Spleen (tissue), 11 donors: ENCODE measurements at regions not wholly inside any gene's neighbourhood (a gene's known extent, or its start where the extent isn't known, plus 50 kb on each side); places are given as distances from the start of the nearest gene placed in this dataset.

Source experiments
- DNase-seq: peaks from one replicate; pipeline ENCODE4 v3.0.0-alpha.2; 2020
- H3K27ac ChIP-seq, 8 donors: fragments of 200-600 bp; sonication (generic) in 7 of 8; 1 replicate in 4 of 8; 2 replicates in 4 of 8; pipeline versions ENCODE4 v1.5.0 to v1.8.0; 2016 to 2021; ENCODE audit warnings: inconsistent platforms in 4 of 8, mild to moderate bottlenecking in 4 of 8, moderate library complexity in 1 of 8
- H3K27me3 ChIP-seq, 7 donors: fragments of 200-600 bp; sonication (generic) in 6 of 7; replicated peaks in 1 of 7; 1 replicate in 4 of 7; 2 replicates in 3 of 7; pipeline versions ENCODE4 v1.5.0 to v1.8.0; 2016 to 2021; ENCODE audit warnings: inconsistent platforms in 3 of 7, mild to moderate bottlenecking in 1 of 7
- H3K36me3 ChIP-seq, 6 donors: fragments of 200-600 bp; sonication (generic) in 5 of 6; 1 replicate in 4 of 6; 2 replicates in 2 of 6; pipeline versions ENCODE4 v1.5.0 to v1.8.0; 2016 to 2021; ENCODE audit warnings: inconsistent platforms in 2 of 6
- H3K4me1 ChIP-seq, 6 donors: fragments of 200-600 bp; sonication (generic) in 5 of 6; 1 replicate in 3 of 6; 2 replicates in 3 of 6; pipeline versions ENCODE4 v1.5.0 to v1.8.0; 2016 to 2021; ENCODE audit warnings: inconsistent platforms in 3 of 6
- H3K4me3 ChIP-seq, 8 donors: fragments of 200-600 bp; sonication (generic) in 7 of 8; 1 replicate in 4 of 8; 2 replicates in 4 of 8; pipeline versions ENCODE4 v1.5.0 to v1.8.0; 2016 to 2021; ENCODE audit warnings: inconsistent platforms in 4 of 8, mild to moderate bottlenecking in 4 of 8, moderate library complexity in 2 of 8
- H3K9me3 ChIP-seq, 8 donors: fragments of 200-600 bp; sonication (generic) in 7 of 8; 1 replicate in 4 of 8; 2 replicates in 4 of 8; pipeline versions ENCODE4 v1.5.0 to v1.8.0; 2016 to 2021; ENCODE audit warnings: inconsistent platforms in 4 of 8
- POLR2A ChIP-seq, 3 donors: fragments of 450-650 bp; IDR thresholded peaks; one replicate each; pipeline ENCODE4 v1.5.1; 2017; ENCODE audit warnings: antibody characterized with exemption in 3 of 3, mild to moderate bottlenecking in 1 of 3
- POLR2AphosphoS5 ChIP-seq, 3 donors: sonication (generic); formaldehyde crosslinking; IDR thresholded peaks; one replicate each; pipeline ENCODE4 v1.5.1; 2017; ENCODE audit warnings: antibody characterized with exemption in 3 of 3
- WGBS, 5 donors: extraction: QIAGEN DNeasy Blood & Tissue Kit in 3 of 5; methylation state at CpG; one replicate each; pipeline versions ENCODE4 v1.1.5 to v1.1.7; 2013 to 2018; 5-methylcytosine and 5-hydroxymethylcytosine counted together
- intact Hi-C: fragments of 100-400 bp; cut with DNase I; formaldehyde crosslinking; loops from one replicate; pipeline ENCODE4 v1.15.0; 2023; ENCODE audit warnings: low total_unique reads
- TF ChIP-seq, protein P1 (sequence below), 11 experiments: fragments of 200-600 bp in 7 of 11; fragments of 450-650 bp in 4 of 11; sonication (generic) in 4 of 11; IDR thresholded peaks in 8 of 11; conservative IDR thresholded peaks in 3 of 11; 1 replicate in 7 of 11; 2 replicates in 4 of 11; pipeline versions ENCODE4 v1.4.0 to v1.8.0; 2016 to 2021; ENCODE audit warnings: antibody characterized with exemption in 11 of 11, inconsistent platforms in 4 of 11, mild to moderate bottlenecking in 1 of 11
- donor health status: healthy with polysubstance abuse.
- donor health status: DM: no; HTN: no; CAD: no; lungs with moderate emphysema.
- donor health status: DM: no; HTN: no; CAD: no.
- donor health status: Bipolar disorder and iron deficiency.
- donor health status: healthy.
- donor health status: DM: no; HTN: no; CAD: no.
- donor health status: DM: yes; HTN: yes; CAD: no.

- intact Hi-C loops, result no loop called here
- Histone ChIP-seq H3K4me1 (no peaks in the 10 kb centered on the region), H3K9me3 (no peaks in the 10 kb centered on the region), H3K4me3 (no peak overlapping the region), H3K36me3 (no peaks in the 10 kb centered on the region), H3K27me3 (no peaks in the 10 kb centered on the region), H3K27ac (no peak overlapping the region)
- TF ChIP-seq POLR2AphosphoS5 (IDR thresholded peaks at IDR 0.05) (no peak), POLR2A (IDR thresholded peaks at IDR 0.05) (no peak)
- TF ChIP-seq, protein P1, sequence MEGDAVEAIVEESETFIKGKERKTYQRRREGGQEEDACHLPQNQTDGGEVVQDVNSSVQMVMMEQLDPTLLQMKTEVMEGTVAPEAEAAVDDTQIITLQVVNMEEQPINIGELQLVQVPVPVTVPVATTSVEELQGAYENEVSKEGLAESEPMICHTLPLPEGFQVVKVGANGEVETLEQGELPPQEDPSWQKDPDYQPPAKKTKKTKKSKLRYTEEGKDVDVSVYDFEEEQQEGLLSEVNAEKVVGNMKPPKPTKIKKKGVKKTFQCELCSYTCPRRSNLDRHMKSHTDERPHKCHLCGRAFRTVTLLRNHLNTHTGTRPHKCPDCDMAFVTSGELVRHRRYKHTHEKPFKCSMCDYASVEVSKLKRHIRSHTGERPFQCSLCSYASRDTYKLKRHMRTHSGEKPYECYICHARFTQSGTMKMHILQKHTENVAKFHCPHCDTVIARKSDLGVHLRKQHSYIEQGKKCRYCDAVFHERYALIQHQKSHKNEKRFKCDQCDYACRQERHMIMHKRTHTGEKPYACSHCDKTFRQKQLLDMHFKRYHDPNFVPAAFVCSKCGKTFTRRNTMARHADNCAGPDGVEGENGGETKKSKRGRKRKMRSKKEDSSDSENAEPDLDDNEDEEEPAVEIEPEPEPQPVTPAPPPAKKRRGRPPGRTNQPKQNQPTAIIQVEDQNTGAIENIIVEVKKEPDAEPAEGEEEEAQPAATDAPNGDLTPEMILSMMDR (IDR thresholded peaks at IDR 0.05 in 8 of 11, conservative IDR thresholded peaks at IDR 0.05 in 3 of 11), result no peak
- 70 to 83% (median 77%) methylated on average over 3 of the region's 3 CpGs for WGBS, 5 donors
- no peak for DNase-seq
Observed at GRCh38 chr5:107805824-107806223, 135.1 kb upstream of the EFNA5 start.

- no peaks in the 10 kb centered on the region for H3K4me1 ChIP-seq
- TF ChIP-seq, protein P1 (IDR thresholded peaks at IDR 0.05 in 8 of 11, conservative IDR thresholded peaks at IDR 0.05 in 3 of 11), result no peak
- TF ChIP-seq POLR2A (IDR thresholded peaks at IDR 0.05), result no peak
- no peak for TF ChIP-seq POLR2AphosphoS5 (IDR thresholded peaks at IDR 0.05)
- WGBS, 5 donors, result 77 to 92% (median 89%) methylated on average over 6 of the region's 6 CpGs
Observed at GRCh38 chr5:107805166-107805565, 134.4 kb upstream of the EFNA5 start.

GRCh38 chr5:107803728-107804127 lies 133.0 kb upstream of the EFNA5 start:
- no peaks in the 10 kb centered on the region for H3K4me1 ChIP-seq
- DNase-seq, result no peak
- TF ChIP-seq POLR2A (IDR thresholded peaks at IDR 0.05) (no peak), POLR2AphosphoS5 (IDR thresholded peaks at IDR 0.05) (no peak)
- TF ChIP-seq, protein P1 (IDR thresholded peaks at IDR 0.05 in 8 of 11, conservative IDR thresholded peaks at IDR 0.05 in 3 of 11), result no peak
- no peak overlapping the region for H3K27ac ChIP-seq
- intact Hi-C loops, result no loop called here
- no peaks in the 10 kb centered on the region for H3K27me3 ChIP-seq
- no peaks in the 10 kb centered on the region for H3K36me3 ChIP-seq
- H3K4me3 ChIP-seq, result no peak overlapping the region
- H3K9me3 ChIP-seq, result no peaks in the 10 kb centered on the region

More at GRCh38 chr5:107805166-107805565, 134.4 kb upstream of the EFNA5 start:
- Histone ChIP-seq H3K9me3 (no peaks in the 10 kb centered on the region), H3K27me3 (no peaks in the 10 kb centered on the region), H3K4me3 (no peak overlapping the region), H3K36me3 (no peaks in the 10 kb centered on the region), H3K27ac (no peak overlapping the region)
- no peak for DNase-seq
- intact Hi-C loops, result no loop called here

- 79 to 94% (median 83%) methylated on average over 2 of the region's 2 CpGs for WGBS, 5 donors
- Histone ChIP-seq H3K36me3 (no peaks in the 10 kb centered on the region), H3K4me1 (no peaks in the 10 kb centered on the region), H3K27ac (no peak overlapping the region), H3K27me3 (no peaks in the 10 kb centered on the region), H3K4me3 (no peak overlapping the region), H3K9me3 (peaks cover 0 to 1% (median 0%) of the 10 kb centered on the region in 8 donors)
- no peak for TF ChIP-seq POLR2AphosphoS5 (IDR thresholded peaks at IDR 0.05)
- TF ChIP-seq, protein P1 (IDR thresholded peaks at IDR 0.05 in 8 of 11, conservative IDR thresholded peaks at IDR 0.05 in 3 of 11), result no peak
- no peak for TF ChIP-seq POLR2A (IDR thresholded peaks at IDR 0.05)
- intact Hi-C loops, result no loop called here
- DNase-seq, result no peak
Observed at GRCh38 chr5:107801061-107801460, 130.3 kb upstream of the EFNA5 start.
